NT2/D1 (cell line): ENCODE measurements at regions not wholly inside any gene's neighbourhood (a gene's known extent, or its start where the extent isn't known, plus 50 kb on each side); places are given as distances from the start of the nearest gene placed in this dataset.

Source experiments
- DNase-seq: peaks from one replicate; pipeline ENCODE4 v3.0.0-alpha.2; 2011; ENCODE audit warnings: low read depth, low spot score
- H3K27me3 ChIP-seq: 2 replicates; pipeline ENCODE4 v1.6.0; 2011; ENCODE audit warnings: mild to moderate bottlenecking; ENCODE audit not compliant: insufficient read length, insufficient read depth
- H3K36me3 ChIP-seq: 2 replicates; pipeline ENCODE4 v1.6.1; 2011; ENCODE audit warnings: mild to moderate bottlenecking, low read length, mixed read lengths; ENCODE audit not compliant: insufficient read depth, insufficient read length
- H3K4me1 ChIP-seq: 2 replicates; pipeline ENCODE4 v1.5.1; 2011; ENCODE audit not compliant: insufficient read depth, insufficient read length
- H3K4me3 ChIP-seq: 2 replicates; pipeline ENCODE4 v1.5.1; 2011; ENCODE audit warnings: low read depth; ENCODE audit not compliant: insufficient read length
- H3K9ac ChIP-seq: 2 replicates; pipeline ENCODE4 v1.6.0; 2011; ENCODE audit warnings: low read depth; ENCODE audit not compliant: insufficient read length
- H3K9me3 ChIP-seq: 2 replicates; pipeline ENCODE4 v1.5.1; 2011; ENCODE audit warnings: mild to moderate bottlenecking, low read length; ENCODE audit not compliant: insufficient read depth
- SUZ12 ChIP-seq: IDR thresholded peaks from 2 replicates; pipeline ENCODE4 v1.6.1; 2011; ENCODE audit not compliant: insufficient read length, insufficient read depth; ENCODE audit errors: extremely low read depth
- YY1 ChIP-seq: IDR thresholded peaks from 2 replicates; pipeline ENCODE4 v1.6.1; 2011; ENCODE audit not compliant: insufficient read length, insufficient read depth
- ZNF274 ChIP-seq: IDR thresholded peaks from 2 replicates; pipeline ENCODE4 v1.6.1; 2011; ENCODE audit warnings: mild to moderate bottlenecking, low read depth, low read length

DNA sequence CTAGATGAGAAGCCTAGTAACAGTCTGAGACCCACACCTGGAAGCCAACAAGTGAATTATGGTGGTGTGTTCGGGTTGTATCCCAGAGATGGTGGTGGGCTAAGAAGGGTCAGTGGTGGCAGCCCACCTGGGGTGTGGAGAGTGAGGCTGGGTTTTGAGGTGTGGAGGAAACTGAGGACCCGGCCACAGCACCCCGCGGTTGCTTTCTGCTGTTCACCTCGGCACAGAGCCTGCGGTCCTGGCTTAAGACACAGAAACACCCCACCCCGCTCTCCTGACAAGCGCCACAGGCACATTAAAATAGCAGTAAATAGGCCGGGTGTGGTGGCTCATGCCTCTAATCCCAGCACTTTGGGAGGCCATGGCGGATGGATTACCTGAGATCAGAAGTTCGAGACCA, 395.1 kb downstream of the GLRX3 start:
- no peak for DNase-seq
- H3K9me3 ChIP-seq, result no peaks in the 10 kb centered on the region

DNA sequence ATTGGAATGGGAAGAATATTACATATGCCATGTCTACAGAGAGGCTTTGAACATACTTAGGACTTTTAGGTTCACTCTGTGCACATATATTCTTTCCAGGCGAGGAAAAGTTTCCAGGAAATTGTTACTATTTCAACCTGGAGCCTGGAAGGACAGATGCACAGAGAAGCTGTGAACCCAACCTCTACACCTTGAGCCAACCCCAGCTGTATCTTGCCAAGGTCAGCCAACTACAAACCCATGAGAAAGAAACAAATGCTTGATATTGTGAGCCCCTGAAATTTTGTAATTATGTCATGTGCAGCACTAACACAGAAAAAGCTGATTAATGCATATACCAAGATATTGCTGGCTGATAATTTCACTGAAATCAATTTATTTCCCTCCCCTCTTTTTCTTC, 404.9 kb downstream of the GLRX3 start:
- TF ChIP-seq YY1 (no peak), ZNF274 (no peak), SUZ12 (no peak)
- no peak for DNase-seq
- Histone ChIP-seq H3K9ac (no peak overlapping the region), H3K27me3 (no peaks in the 10 kb centered on the region), H3K36me3 (no peaks in the 10 kb centered on the region), H3K4me1 (peaks cover 6% of the 10 kb centered on the region), H3K4me3 (no peak overlapping the region), H3K9me3 (no peaks in the 10 kb centered on the region)

More for the DNA sequence above, 395.1 kb downstream of the GLRX3 start:
- H3K4me3 ChIP-seq, result no peak overlapping the region
- no peaks in the 10 kb centered on the region for H3K36me3 ChIP-seq
- H3K27me3 ChIP-seq, result no peaks in the 10 kb centered on the region
- no peak for TF ChIP-seq SUZ12
- TF ChIP-seq ZNF274, result no peak
- TF ChIP-seq YY1, result no peak
- no peaks in the 10 kb centered on the region for H3K4me1 ChIP-seq
- no peak overlapping the region for H3K9ac ChIP-seq

DNA sequence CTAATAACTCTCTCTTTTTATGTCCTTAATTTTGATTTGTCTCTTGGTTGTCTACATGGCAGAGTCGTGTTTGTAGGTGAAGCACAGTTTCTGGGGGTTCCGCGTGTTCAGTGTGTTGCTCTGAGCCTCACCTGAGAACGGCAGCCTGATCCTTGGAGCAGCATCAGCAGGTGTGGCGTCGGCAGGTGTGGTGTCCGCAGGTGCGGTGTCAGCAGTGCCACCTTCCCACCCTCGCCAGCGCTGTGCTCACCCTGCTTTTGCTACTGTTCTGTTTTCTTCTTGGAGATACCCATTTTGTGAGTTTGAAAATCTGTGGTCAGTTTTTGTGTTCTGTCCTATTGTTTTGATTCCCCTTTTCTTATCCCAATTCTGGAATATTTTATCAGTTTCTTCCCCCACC, 406.6 kb downstream of the GLRX3 start:
- Histone ChIP-seq H3K27me3 (no peaks in the 10 kb centered on the region), H3K9ac (no peak overlapping the region), H3K4me3 (no peak overlapping the region), H3K4me1 (peaks cover 6% of the 10 kb centered on the region), H3K36me3 (no peaks in the 10 kb centered on the region), H3K9me3 (no peaks in the 10 kb centered on the region)
- no peak for DNase-seq
- TF ChIP-seq SUZ12 (no peak), YY1 (no peak), ZNF274 (no peak)

DNA sequence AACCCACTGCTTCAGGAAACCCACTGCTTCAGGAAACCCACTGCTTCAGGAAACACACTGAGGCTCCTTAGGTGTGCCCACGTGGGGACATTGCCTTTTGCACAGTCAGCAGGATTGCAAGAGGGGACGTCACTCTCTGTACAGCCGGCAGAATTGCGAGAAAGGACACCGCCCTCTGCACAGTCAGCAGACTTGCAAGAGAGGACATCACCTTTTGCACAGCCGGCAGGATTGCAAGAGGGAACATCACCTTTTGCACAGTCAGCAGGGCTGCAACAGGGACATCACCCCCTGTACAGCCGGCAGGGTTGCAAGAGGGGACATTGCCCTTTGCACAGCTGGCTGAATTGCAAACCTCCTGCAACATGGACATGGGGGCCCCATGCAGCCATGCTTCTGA, 407.6 kb downstream of the GLRX3 start:
- Histone ChIP-seq H3K4me1 (peaks cover 6% of the 10 kb centered on the region), H3K9me3 (no peaks in the 10 kb centered on the region), H3K27me3 (no peaks in the 10 kb centered on the region), H3K4me3 (no peak overlapping the region), H3K9ac (no peak overlapping the region), H3K36me3 (no peaks in the 10 kb centered on the region)
- TF ChIP-seq YY1 (no peak), ZNF274 (no peak), SUZ12 (no peak)
- no peak for DNase-seq

DNA sequence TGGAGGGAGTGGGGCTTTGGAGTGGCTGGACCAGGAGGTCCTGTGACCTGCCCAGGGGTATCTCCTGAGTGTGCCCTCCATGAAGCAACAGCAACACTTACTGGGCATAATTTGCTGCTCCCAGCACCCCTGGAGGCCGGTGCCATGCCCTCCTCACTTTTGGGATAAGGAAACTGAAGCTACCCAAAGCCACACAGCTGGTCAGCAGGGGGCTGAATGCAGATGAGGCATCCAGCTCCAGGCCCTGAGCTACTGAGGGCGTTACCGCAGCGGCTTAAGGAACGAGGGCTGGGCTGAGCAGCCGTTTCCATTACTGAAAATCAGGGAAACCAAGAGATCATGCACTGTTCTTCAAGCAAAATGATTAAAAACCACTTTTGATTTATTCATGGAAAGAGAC, 408.9 kb downstream of the GLRX3 start:
- H3K9me3 ChIP-seq, result no peaks in the 10 kb centered on the region
- TF ChIP-seq YY1, result no peak
- no peak for TF ChIP-seq SUZ12
- TF ChIP-seq ZNF274, result no peak

DNA sequence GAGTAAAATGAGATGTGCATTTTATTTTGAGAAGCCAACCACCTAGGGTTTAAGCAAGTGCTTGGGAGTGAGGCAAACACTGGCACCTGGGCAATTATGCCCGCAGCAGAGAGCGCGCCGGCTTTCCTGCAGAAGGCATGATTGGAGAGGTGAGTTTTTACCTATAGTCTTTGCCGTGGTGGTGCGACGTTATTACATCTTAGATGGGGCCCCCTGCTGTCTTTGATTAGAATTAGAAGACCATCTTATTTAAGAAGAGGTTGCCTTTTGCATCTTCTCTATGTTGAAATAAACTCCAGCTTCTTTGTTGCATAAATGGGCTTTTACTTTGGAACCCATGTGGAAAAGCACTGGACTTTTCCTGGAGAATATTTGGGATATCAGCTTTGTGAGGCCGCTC, 409.5 kb downstream of the GLRX3 start:
- H3K27me3 ChIP-seq, result no peaks in the 10 kb centered on the region
- H3K4me1 ChIP-seq, result peaks cover 6% of the 10 kb centered on the region
- TF ChIP-seq SUZ12 (no peak), ZNF274 (no peak), YY1 (no peak)
- no peak overlapping the region for H3K4me3 ChIP-seq
- H3K9me3 ChIP-seq, result no peaks in the 10 kb centered on the region
- no peak for DNase-seq
- no peak overlapping the region for H3K9ac ChIP-seq
- no peaks in the 10 kb centered on the region for H3K36me3 ChIP-seq

More for the DNA sequence above, 408.9 kb downstream of the GLRX3 start:
- no peak overlapping the region for H3K4me3 ChIP-seq
- H3K9ac ChIP-seq, result no peak overlapping the region
- H3K27me3 ChIP-seq, result no peaks in the 10 kb centered on the region
- peaks cover 6% of the 10 kb centered on the region for H3K4me1 ChIP-seq
- no peaks in the 10 kb centered on the region for H3K36me3 ChIP-seq
- peak; percentile 23 for DNase-seq

DNA sequence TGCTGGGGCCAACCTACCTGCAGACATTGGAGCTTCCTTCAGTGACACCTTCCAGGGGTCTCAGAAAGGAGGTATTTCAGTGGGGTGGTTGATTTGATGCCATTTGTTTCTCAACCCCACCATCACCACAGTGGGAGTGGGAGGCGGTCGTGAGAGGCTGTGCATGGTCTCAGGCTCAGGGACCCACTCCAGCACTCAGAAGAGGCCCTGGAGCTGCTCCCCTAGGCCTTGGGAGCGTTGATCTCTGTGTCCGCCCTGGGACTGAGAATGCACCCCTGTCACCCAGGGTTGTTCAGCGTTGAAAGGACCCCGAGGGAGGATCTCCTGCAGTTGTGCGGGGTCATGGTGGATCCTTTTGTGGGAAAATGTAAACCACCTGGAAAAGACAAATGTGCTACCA, 410.6 kb downstream of the GLRX3 start:
- no peaks in the 10 kb centered on the region for H3K9me3 ChIP-seq
- H3K27me3 ChIP-seq, result no peaks in the 10 kb centered on the region
- H3K4me3 ChIP-seq, result no peak overlapping the region
- H3K9ac ChIP-seq, result no peak overlapping the region
- no peaks in the 10 kb centered on the region for H3K36me3 ChIP-seq
- TF ChIP-seq YY1 (no peak), SUZ12 (no peak), ZNF274 (no peak)
- no peak for DNase-seq
- peaks cover 6% of the 10 kb centered on the region for H3K4me1 ChIP-seq
